GM18907 (cell line): ENCODE measurements at regions not wholly inside any gene's neighbourhood (a gene's known extent, or its start where the extent isn't known, plus 50 kb on each side); places are given as distances from the start of the nearest gene placed in this dataset.
"Not testable (repeated sequence)": the region's sequence is repeated elsewhere in the genome, so short reads cannot be mapped to it uniquely, and the experiment has no call there.

ENCODE experiments used
- ATAC-seq: cut with Tn5 transposase; IDR thresholded peaks from one replicate; pipeline ENCODE4 v1.9.1; 2021; ENCODE audit warnings: mild to moderate bottlenecking, moderate library complexity; ENCODE audit not compliant: unreplicated experiment

GRCh38 chr10:120109725-120110124, 217.2 kb downstream of the SEC23IP start:
- ATAC-seq = not testable (repeated sequence)

- ATAC-seq = no peak
Measured at GRCh38 chr10:120110196-120110595, 217.7 kb downstream of the SEC23IP start.

GRCh38 chr10:120111628-120112027, 219.1 kb downstream of the SEC23IP start:
- no peak for ATAC-seq

GRCh38 chr10:120112809-120113208, 220.3 kb downstream of the SEC23IP start:
- no peak for ATAC-seq

- no peak for ATAC-seq
Measured at GRCh38 chr10:120115959-120116358, 223.4 kb downstream of the SEC23IP start.

GRCh38 chr10:120121768-120122167, 229.2 kb downstream of the SEC23IP start:
- no peak for ATAC-seq

GRCh38 chr10:120131183-120131582, 238.7 kb downstream of the SEC23IP start:
- ATAC-seq = no peak

- ATAC-seq = no peak
Measured at GRCh38 chr10:120132811-120133210, 240.3 kb downstream of the SEC23IP start.

- no peak for ATAC-seq
Measured at GRCh38 chr10:120138689-120139088, 246.2 kb downstream of the SEC23IP start.

GRCh38 chr10:120145107-120145506, 252.6 kb downstream of the SEC23IP start:
- ATAC-seq = no peak

GRCh38 chr10:120156614-120157274, 264.2 kb downstream of the SEC23IP start:
- ATAC-seq = no peak

GRCh38 chr10:120161111-120161510, 268.6 kb downstream of the SEC23IP start:
- no peak for ATAC-seq

GRCh38 chr10:120162471-120162870, 269.9 kb downstream of the SEC23IP start:
- ATAC-seq = no peak

GRCh38 chr10:120172356-120172755, 279.8 kb downstream of the SEC23IP start:
- no peak for ATAC-seq

GRCh38 chr10:120174491-120174890, 282.0 kb downstream of the SEC23IP start:
- ATAC-seq = no peak

GRCh38 chr10:120177330-120177729, 279.7 kb upstream of the PLPP4 start:
- no peak for ATAC-seq

GRCh38 chr10:120180160-120180559, 276.9 kb upstream of the PLPP4 start:
- no peak for ATAC-seq

GRCh38 chr10:120181154-120181553, 275.9 kb upstream of the PLPP4 start:
- ATAC-seq = no peak

GRCh38 chr10:120182431-120182830, 274.6 kb upstream of the PLPP4 start:
- ATAC-seq = no peak

GRCh38 chr10:120183546-120183945, 273.5 kb upstream of the PLPP4 start:
- no peak for ATAC-seq

- no peak for ATAC-seq
Measured at GRCh38 chr10:120184547-120185337, 272.3 kb upstream of the PLPP4 start.

GRCh38 chr10:120186506-120186905, 270.5 kb upstream of the PLPP4 start:
- ATAC-seq = no peak
